MCF 10A (cell line): ENCODE measurements at regions not wholly inside any gene's neighbourhood (a gene's known extent, or its start where the extent isn't known, plus 50 kb on each side); places are given as distances from the start of the nearest gene placed in this dataset.

Experiments
- BruUV-seq: library from RNA; stranded (reverse); fragments of 400-500 nt; replicated peaks from 2 replicates; lab custom pipeline; 2021; lab: Mats Ljungman, UMichigan
- CTCF ChIA-PET: fragments of 300-600 bp; sonication (Branson Sonifier 250); formaldehyde crosslinking; extraction: SDS; loops from one replicate; lab custom pipeline; 2021; ENCODE audit warnings: antibody characterized with exemption, inconsistent platforms; lab: Yijun Ruan, JAX
- POLR2A ChIA-PET: fragments of 300-600, 350-650 bp; sonication (Branson Sonifier 250); formaldehyde crosslinking; extraction: SDS; loops from one replicate; lab custom pipeline; 2020; ENCODE audit warnings: antibody characterized with exemption, inconsistent platforms; lab: Yijun Ruan, JAX
- DNase-seq: peaks from one replicate; pipeline ENCODE4 v3.0.0-alpha.2; 2018; ENCODE audit not compliant: unreplicated experiment
- H3K27ac Mint-ChIP-seq: one replicate; pipeline ENCODE4 v1.8.0; 2022; ENCODE audit warnings: mild to moderate bottlenecking, low read depth, mixed read lengths; ENCODE audit not compliant: unreplicated experiment
- H3K27me3 Mint-ChIP-seq: one replicate; pipeline ENCODE4 v1.8.0; 2022; ENCODE audit warnings: mixed read lengths; ENCODE audit not compliant: insufficient read depth, unreplicated experiment
- H3K36me3 Mint-ChIP-seq: one replicate; pipeline ENCODE4 v1.8.0; 2022; ENCODE audit warnings: mild to moderate bottlenecking, moderate library complexity, mixed read lengths; ENCODE audit not compliant: insufficient read depth, unreplicated experiment
- H3K4me1 Mint-ChIP-seq: one replicate; pipeline ENCODE4 v1.8.0; 2022; ENCODE audit warnings: mixed read lengths; ENCODE audit not compliant: insufficient read depth, unreplicated experiment
- H3K4me3 Mint-ChIP-seq: one replicate; pipeline ENCODE4 v1.8.0; 2022; ENCODE audit warnings: mild to moderate bottlenecking, moderate library complexity, mixed read lengths; ENCODE audit not compliant: unreplicated experiment
- H3K9me3 Mint-ChIP-seq: one replicate; pipeline ENCODE4 v1.8.0; 2022; ENCODE audit warnings: mixed read lengths; ENCODE audit not compliant: unreplicated experiment
- CTCF ChIP-seq: fragments of 200-600 bp; IDR thresholded peaks from one replicate; pipeline ENCODE4 v1.8.0; 2022; ENCODE audit warnings: antibody characterized with exemption, mild to moderate bottlenecking; ENCODE audit not compliant: unreplicated experiment
- intact Hi-C: fragments of 100-400 bp; cut with micrococcal nuclease; formaldehyde crosslinking; loops from 2 replicates; pipeline ENCODE4 v1.14.1; 2022

- no peak overlapping the region for H3K27ac Mint-ChIP-seq
- TF ChIP-seq CTCF: no peak
- H3K27me3 Mint-ChIP-seq: peaks cover 20% of the 10 kb centered on the region
- ChIA-PET CTCF (interaction anchor here (0.6 kb wide), 1 partner anchor 223 kb away, joined by 3 read pairs; no protein-coding TSS in a partner anchor), POLR2A (no interaction called here)
- H3K36me3 Mint-ChIP-seq: no peaks in the 10 kb centered on the region
- no peak for DNase-seq
- peaks cover 15% of the 10 kb centered on the region for H3K9me3 Mint-ChIP-seq
- intact Hi-C loops: no loop called here
- BruUV-seq: no TSS peak
- no peaks in the 10 kb centered on the region for H3K4me1 Mint-ChIP-seq
- H3K4me3 Mint-ChIP-seq: no peak overlapping the region
These were observed 269.2 kb downstream of the ZWINT start for GRCh38 chr10:56091872-56092271.

- H3K27ac Mint-ChIP-seq: no peak overlapping the region
- no peaks in the 10 kb centered on the region for H3K4me1 Mint-ChIP-seq
- no peak for DNase-seq
- no peak for TF ChIP-seq CTCF
- ChIA-PET CTCF (interaction anchor here (0.6 kb wide), 1 partner anchor 222 kb away, joined by 3 read pairs; no protein-coding TSS in a partner anchor), POLR2A (no interaction called here)
- no peak overlapping the region for H3K4me3 Mint-ChIP-seq
- no TSS peak for BruUV-seq
- H3K9me3 Mint-ChIP-seq: peaks cover 15% of the 10 kb centered on the region
- intact Hi-C loops: no loop called here
- no peaks in the 10 kb centered on the region for H3K36me3 Mint-ChIP-seq
- H3K27me3 Mint-ChIP-seq: peaks cover 20% of the 10 kb centered on the region
These were observed 270.0 kb downstream of the ZWINT start for GRCh38 chr10:56090914-56091540.

GRCh38 chr10:56085406-56086122 lies 275.5 kb downstream of the ZWINT start:
- intact Hi-C loops: no loop called here
- H3K9me3 Mint-ChIP-seq: peaks cover 10% of the 10 kb centered on the region
- H3K4me1 Mint-ChIP-seq: no peaks in the 10 kb centered on the region
- no peaks in the 10 kb centered on the region for H3K36me3 Mint-ChIP-seq
- H3K27me3 Mint-ChIP-seq: no peaks in the 10 kb centered on the region
- ChIA-PET CTCF (interaction anchor here (0.7 kb wide), 1 partner anchor 305 kb away, joined by 3 read pairs; no protein-coding TSS in a partner anchor), POLR2A (no interaction called here)
- no peak for DNase-seq
- BruUV-seq: no TSS peak
- TF ChIP-seq CTCF: no peak
- no peak overlapping the region for H3K27ac Mint-ChIP-seq
- H3K4me3 Mint-ChIP-seq: no peak overlapping the region

GRCh38 chr10:56082169-56082568 lies 278.9 kb downstream of the ZWINT start:
- ChIA-PET CTCF (no interaction called here), POLR2A (no interaction called here)
- Mint-ChIP-seq H3K36me3 (no peaks in the 10 kb centered on the region), H3K9me3 (no peaks in the 10 kb centered on the region), H3K4me3 (no peak overlapping the region), H3K27ac (no peak overlapping the region), H3K27me3 (no peaks in the 10 kb centered on the region), H3K4me1 (no peaks in the 10 kb centered on the region)
- no peak for DNase-seq
- no peak for TF ChIP-seq CTCF
- intact Hi-C loops: no loop called here
- BruUV-seq: no TSS peak
